Body of pancreas (tissue), 4 donors: ENCODE measurements at regions not wholly inside any gene's neighbourhood (a gene's known extent, or its start where the extent isn't known, plus 50 kb on each side); places are given as distances from the start of the nearest gene placed in this dataset.

Source experiments
- POLR2A ChIP-seq, 3 donors: fragments of 450-650 bp; IDR thresholded peaks; one replicate each; pipeline ENCODE4 v1.6.1; 2016; ENCODE audit warnings: antibody characterized with exemption in 3 of 3, mild to moderate bottlenecking in 2 of 3
- TF ChIP-seq, protein P1 (sequence below), 7 experiments: fragments of 450-650 bp in 4 of 7; fragments of 200-600 bp in 3 of 7; sonication (generic) in 3 of 7; IDR thresholded peaks; one replicate each; pipeline ENCODE4 v1.5.1; 2016 to 2019; ENCODE audit warnings: antibody characterized with exemption in 7 of 7

DNA sequence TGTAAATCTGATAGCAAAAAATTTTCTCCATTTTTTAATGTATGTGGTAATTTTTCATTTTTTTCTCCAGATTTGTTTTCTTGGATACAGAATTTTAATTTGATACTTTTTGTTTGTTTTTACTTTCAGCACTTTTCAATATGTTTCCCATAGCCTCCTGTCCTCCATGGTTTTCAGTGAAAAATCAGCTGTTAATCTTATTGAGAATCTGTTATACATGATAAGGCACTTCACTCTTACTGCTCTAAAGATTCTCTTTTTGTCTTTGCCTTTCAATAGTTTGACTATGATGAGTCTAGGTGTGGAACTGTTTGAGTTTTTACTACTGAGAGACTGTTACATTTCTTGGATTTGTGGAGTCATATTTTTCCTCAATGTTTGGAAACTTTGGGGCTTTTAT lies 455.7 kb upstream of the NUDT12 start:
- TF ChIP-seq, protein P1, sequence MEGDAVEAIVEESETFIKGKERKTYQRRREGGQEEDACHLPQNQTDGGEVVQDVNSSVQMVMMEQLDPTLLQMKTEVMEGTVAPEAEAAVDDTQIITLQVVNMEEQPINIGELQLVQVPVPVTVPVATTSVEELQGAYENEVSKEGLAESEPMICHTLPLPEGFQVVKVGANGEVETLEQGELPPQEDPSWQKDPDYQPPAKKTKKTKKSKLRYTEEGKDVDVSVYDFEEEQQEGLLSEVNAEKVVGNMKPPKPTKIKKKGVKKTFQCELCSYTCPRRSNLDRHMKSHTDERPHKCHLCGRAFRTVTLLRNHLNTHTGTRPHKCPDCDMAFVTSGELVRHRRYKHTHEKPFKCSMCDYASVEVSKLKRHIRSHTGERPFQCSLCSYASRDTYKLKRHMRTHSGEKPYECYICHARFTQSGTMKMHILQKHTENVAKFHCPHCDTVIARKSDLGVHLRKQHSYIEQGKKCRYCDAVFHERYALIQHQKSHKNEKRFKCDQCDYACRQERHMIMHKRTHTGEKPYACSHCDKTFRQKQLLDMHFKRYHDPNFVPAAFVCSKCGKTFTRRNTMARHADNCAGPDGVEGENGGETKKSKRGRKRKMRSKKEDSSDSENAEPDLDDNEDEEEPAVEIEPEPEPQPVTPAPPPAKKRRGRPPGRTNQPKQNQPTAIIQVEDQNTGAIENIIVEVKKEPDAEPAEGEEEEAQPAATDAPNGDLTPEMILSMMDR (IDR thresholded peaks at IDR 0.05): no peak
- no peak for TF ChIP-seq POLR2A (IDR thresholded peaks at IDR 0.05)
